SK-N-SH treated with all-trans-retinoic acid at 6 μM for 48 hours (cell line): ENCODE measurements at regions not wholly inside any gene's neighbourhood (a gene's known extent, or its start where the extent isn't known, plus 50 kb on each side); places are given as distances from the start of the nearest gene placed in this dataset.

ENCODE experiments used
- ATAC-seq: fragments of 200-7000 bp; cut with Tn5 transposase; 3 replicates; pipeline ENCODE4 v1.9.1; 2020; ENCODE audit warnings: mild to moderate bottlenecking, moderate library complexity
- ARNTL ChIP-seq: fragments of 450-650 bp; formaldehyde crosslinking; IDR thresholded peaks from 2 replicates; pipeline ENCODE4 v1.5.0; 2020; ENCODE audit warnings: low read depth, mild to moderate bottlenecking, moderate library complexity, borderline replicate concordance
- BACH2 ChIP-seq: fragments of 250-450 bp; sonication (Bioruptor Pico); IDR thresholded peaks from 2 replicates; pipeline ENCODE4 v1.9.0; 2021; ENCODE audit warnings: mild to moderate bottlenecking, borderline replicate concordance
- CSDC2 ChIP-seq: fragments of 250-450 bp; sonication (Bioruptor Pico); IDR thresholded peaks from 2 replicates; pipeline ENCODE4 v1.5.0; 2020; ENCODE audit warnings: mild to moderate bottlenecking, moderate library complexity
- CSRNP3 ChIP-seq: fragments of 250-450 bp; sonication (Bioruptor Pico); IDR thresholded peaks from 2 replicates; pipeline ENCODE4 v1.5.1; 2021; ENCODE audit warnings: mild to moderate bottlenecking, moderate library complexity
- ESRRG ChIP-seq: fragments of 250-450 bp; sonication (Bioruptor Pico); IDR thresholded peaks from 2 replicates; pipeline ENCODE4 v1.6.1; 2021; ENCODE audit warnings: mild to moderate bottlenecking
- GLIS3 ChIP-seq: fragments of 250-450 bp; sonication (Bioruptor Pico); IDR thresholded peaks from 2 replicates; pipeline ENCODE4 v1.5.0; 2020; ENCODE audit warnings: mild to moderate bottlenecking, moderate library complexity
- ISL1 ChIP-seq: fragments of 250-450 bp; sonication (Bioruptor Pico); IDR thresholded peaks from 2 replicates; pipeline ENCODE4 v2.1.2; 2022; ENCODE audit warnings: mild to moderate bottlenecking, moderate library complexity
- OSR1 ChIP-seq: fragments of 250-450 bp; sonication (Bioruptor Pico); IDR thresholded peaks from 2 replicates; pipeline ENCODE4 v1.8.0; 2022; ENCODE audit warnings: moderate library complexity, mild to moderate bottlenecking, inconsistent platforms
- RARB ChIP-seq: fragments of 250-450 bp; sonication (Bioruptor Pico); IDR thresholded peaks from 2 replicates; pipeline ENCODE4 v1.8.0; 2021; ENCODE audit warnings: mild to moderate bottlenecking, moderate library complexity
- SNAI2 ChIP-seq: fragments of 250-450 bp; sonication (Bioruptor Pico); IDR thresholded peaks from 2 replicates; pipeline ENCODE4 v1.5.0; 2020; ENCODE audit warnings: mild to moderate bottlenecking, moderate library complexity
- TSHZ2 ChIP-seq: fragments of 250-450 bp; sonication (Bioruptor Pico); IDR thresholded peaks from 2 replicates; pipeline ENCODE4 v1.5.0; 2020; ENCODE audit warnings: mild to moderate bottlenecking, moderate library complexity
- ZC3H10 ChIP-seq: fragments of 250-450 bp; sonication (Bioruptor Pico); IDR thresholded peaks from 2 replicates; pipeline ENCODE4 v1.5.1; 2021; ENCODE audit warnings: mild to moderate bottlenecking, moderate library complexity
- ZFP3 ChIP-seq: fragments of 250-450 bp; sonication (Bioruptor Pico); IDR thresholded peaks from 2 replicates; pipeline ENCODE4 v1.5.0; 2020; ENCODE audit warnings: mild to moderate bottlenecking, moderate library complexity
- ZNF565 ChIP-seq: fragments of 450-650 bp; formaldehyde crosslinking; conservative IDR thresholded peaks from 2 replicates; pipeline ENCODE4 v1.5.0; 2020; ENCODE audit warnings: low read depth, mild to moderate bottlenecking, moderate library complexity
- ZNF70 ChIP-seq: fragments of 450-650 bp; formaldehyde crosslinking; IDR thresholded peaks from 2 replicates; pipeline ENCODE4 v1.5.0; 2020; ENCODE audit warnings: mild to moderate bottlenecking, moderate library complexity
- ZNF8 ChIP-seq: fragments of 450-650 bp; formaldehyde crosslinking; IDR thresholded peaks from 2 replicates; pipeline ENCODE4 v1.5.0; 2020; ENCODE audit warnings: mild to moderate bottlenecking, moderate library complexity
- TF ChIP-seq, protein P1 (sequence below): fragments of 250-450 bp; sonication (Bioruptor Pico); IDR thresholded peaks from 2 replicates; pipeline ENCODE4 v1.8.0; 2020; ENCODE audit warnings: mild to moderate bottlenecking, moderate library complexity, borderline replicate concordance
- TF ChIP-seq, protein P2 (sequence below): fragments of 250-450 bp; sonication (Bioruptor Pico); IDR thresholded peaks from 2 replicates; pipeline ENCODE4 v1.8.0; 2021; ENCODE audit warnings: low read depth, mild to moderate bottlenecking, moderate library complexity, borderline replicate concordance

DNA sequence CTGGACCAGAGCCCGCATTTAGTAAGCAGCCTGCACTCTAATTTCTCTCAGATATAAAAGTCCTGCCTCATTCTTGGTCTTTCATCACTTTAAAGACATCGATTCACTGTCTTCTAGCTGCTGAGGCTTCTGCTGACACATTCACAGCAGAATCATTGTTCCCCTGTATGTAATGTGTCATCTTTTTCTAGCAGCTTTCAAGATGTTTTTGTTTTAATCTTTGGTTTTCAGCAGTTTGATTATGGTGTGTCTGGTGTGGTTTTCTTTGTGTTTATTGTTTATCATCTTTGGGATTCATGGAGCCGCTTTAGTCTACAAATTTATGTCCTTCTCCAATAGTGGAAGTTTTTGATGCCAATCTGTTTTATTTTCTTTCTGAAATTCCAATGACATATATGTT lies 157.3 kb upstream of the STMND1 start:
- ATAC-seq = no peak
- TF ChIP-seq ZNF565 (CRISPR knock-in tag) = no peak
- TF ChIP-seq, protein P1, sequence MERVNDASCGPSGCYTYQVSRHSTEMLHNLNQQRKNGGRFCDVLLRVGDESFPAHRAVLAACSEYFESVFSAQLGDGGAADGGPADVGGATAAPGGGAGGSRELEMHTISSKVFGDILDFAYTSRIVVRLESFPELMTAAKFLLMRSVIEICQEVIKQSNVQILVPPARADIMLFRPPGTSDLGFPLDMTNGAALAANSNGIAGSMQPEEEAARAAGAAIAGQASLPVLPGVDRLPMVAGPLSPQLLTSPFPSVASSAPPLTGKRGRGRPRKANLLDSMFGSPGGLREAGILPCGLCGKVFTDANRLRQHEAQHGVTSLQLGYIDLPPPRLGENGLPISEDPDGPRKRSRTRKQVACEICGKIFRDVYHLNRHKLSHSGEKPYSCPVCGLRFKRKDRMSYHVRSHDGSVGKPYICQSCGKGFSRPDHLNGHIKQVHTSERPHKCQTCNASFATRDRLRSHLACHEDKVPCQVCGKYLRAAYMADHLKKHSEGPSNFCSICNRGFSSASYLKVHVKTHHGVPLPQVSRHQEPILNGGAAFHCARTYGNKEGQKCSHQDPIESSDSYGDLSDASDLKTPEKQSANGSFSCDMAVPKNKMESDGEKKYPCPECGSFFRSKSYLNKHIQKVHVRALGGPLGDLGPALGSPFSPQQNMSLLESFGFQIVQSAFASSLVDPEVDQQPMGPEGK (CRISPR knock-in tag) = no peak
- TF ChIP-seq, protein P2, sequence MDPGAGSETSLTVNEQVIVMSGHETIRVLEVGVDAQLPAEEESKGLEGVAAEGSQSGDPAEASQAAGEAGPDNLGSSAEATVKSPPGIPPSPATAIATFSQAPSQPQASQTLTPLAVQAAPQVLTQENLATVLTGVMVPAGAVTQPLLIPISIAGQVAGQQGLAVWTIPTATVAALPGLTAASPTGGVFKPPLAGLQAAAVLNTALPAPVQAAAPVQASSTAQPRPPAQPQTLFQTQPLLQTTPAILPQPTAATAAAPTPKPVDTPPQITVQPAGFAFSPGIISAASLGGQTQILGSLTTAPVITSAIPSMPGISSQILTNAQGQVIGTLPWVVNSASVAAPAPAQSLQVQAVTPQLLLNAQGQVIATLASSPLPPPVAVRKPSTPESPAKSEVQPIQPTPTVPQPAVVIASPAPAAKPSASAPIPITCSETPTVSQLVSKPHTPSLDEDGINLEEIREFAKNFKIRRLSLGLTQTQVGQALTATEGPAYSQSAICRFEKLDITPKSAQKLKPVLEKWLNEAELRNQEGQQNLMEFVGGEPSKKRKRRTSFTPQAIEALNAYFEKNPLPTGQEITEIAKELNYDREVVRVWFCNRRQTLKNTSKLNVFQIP (CRISPR knock-in tag) = no peak
- no peak for TF ChIP-seq ZFP3 (CRISPR knock-in tag)
- no peak for TF ChIP-seq ZNF70 (CRISPR knock-in tag)
- TF ChIP-seq TSHZ2 (CRISPR knock-in tag) = no peak
- no peak for TF ChIP-seq CSDC2 (CRISPR knock-in tag)
- no peak for TF ChIP-seq RARB (CRISPR knock-in tag)
- TF ChIP-seq BACH2 (CRISPR knock-in tag) = no peak
- no peak for TF ChIP-seq GLIS3 (CRISPR knock-in tag)

DNA sequence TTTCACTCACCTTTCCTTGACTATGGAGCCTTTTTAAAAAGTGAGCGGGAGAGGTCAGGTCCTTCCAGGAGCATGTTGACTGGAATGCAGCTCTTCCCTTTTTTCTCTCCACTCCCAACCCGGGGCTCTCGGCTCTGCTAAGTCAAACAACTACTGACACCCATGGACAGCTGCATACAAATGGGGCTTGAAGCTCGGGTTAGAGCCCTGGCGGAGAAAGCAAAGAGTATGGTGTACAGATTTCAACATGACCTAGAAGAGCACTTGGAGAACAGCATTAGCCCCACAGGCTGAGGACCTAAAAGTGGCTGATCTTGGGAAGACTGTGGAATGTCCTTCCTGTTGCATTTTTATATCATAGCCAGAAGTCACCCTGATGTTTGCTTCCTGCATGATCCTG lies 162.0 kb upstream of the STMND1 start:
- no peak for ATAC-seq

More for the DNA sequence above, 162.0 kb upstream of the STMND1 start:
- no peak for TF ChIP-seq ZNF8 (CRISPR knock-in tag)
- no peak for TF ChIP-seq ARNTL (CRISPR knock-in tag)
- no peak for TF ChIP-seq CSRNP3 (CRISPR knock-in tag)
- TF ChIP-seq GLIS3 (CRISPR knock-in tag) = no peak
- TF ChIP-seq ESRRG (CRISPR knock-in tag) = no peak
- TF ChIP-seq SNAI2 (CRISPR knock-in tag) = no peak
- no peak for TF ChIP-seq ZFP3 (CRISPR knock-in tag)
- no peak for TF ChIP-seq ZNF70 (CRISPR knock-in tag)
- no peak for TF ChIP-seq ZNF565 (CRISPR knock-in tag)
- no peak for TF ChIP-seq OSR1 (CRISPR knock-in tag)
- TF ChIP-seq, protein P1 (CRISPR knock-in tag) = no peak
- TF ChIP-seq ZC3H10 (CRISPR knock-in tag) = no peak
- no peak for TF ChIP-seq ISL1
- TF ChIP-seq TSHZ2 (CRISPR knock-in tag) = no peak
- TF ChIP-seq, all 23 proteins: peak for 0
